ENCODE measurements at regions not wholly inside any gene's neighbourhood (a gene's known extent, or its start where the extent isn't known, plus 50 kb on each side); places are given as distances from the start of the nearest gene placed in this dataset.

- H3K4me3 ChIP-seq (ENCODE audit: low read depth, low read length): no peak overlapping the region
- no peak for TF ChIP-seq CTCF (IDR thresholded peaks at IDR 0.05; ENCODE audit: insufficient read depth, low read length, missing control alignments)
- CTCF ChIA-PET: no interaction called here
- POLR2A ChIA-PET: no interaction called here
- no peak for DNase-seq (ENCODE audit: low read depth, low spot score)
Observed at GRCh38 chr20:21456207-21456606, 57.7 kb downstream of the NKX2-2 start.

- ChIA-PET CTCF (no interaction called here), POLR2A (interaction anchor here (1.1 kb wide), 1 partner anchor 18 kb away, joined by 3 read pairs; no protein-coding TSS in a partner anchor)
- TF ChIP-seq CTCF (IDR thresholded peaks at IDR 0.05; ENCODE audit: insufficient read depth, low read length, missing control alignments): no peak
- H3K4me3 ChIP-seq (ENCODE audit: low read depth, low read length): no peak overlapping the region
- no peak for DNase-seq (ENCODE audit: low read depth, low spot score)
Observed at GRCh38 chr20:21453690-21454089, 56.4 kb upstream of the NKX2-4 start.

DNA sequence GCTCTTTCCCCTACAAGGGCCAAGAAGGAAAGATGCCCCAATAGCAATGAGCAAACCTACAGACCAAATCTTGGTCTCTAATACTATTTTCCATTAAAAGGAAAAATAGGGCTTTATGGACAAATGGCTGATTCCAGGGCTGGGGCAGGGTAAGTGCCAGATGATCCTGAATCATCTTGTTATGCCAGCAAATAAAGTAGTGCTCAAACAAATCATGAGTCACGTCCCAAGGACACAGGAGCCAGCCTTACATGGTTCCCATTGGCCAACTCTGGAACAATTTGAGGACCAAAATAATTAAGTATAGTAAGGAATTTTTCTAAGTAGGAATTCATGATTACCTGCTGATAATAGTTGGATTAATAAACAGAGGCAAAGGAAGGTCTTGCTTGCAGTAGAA, 53.2 kb upstream of the NKX2-4 start:
- TF ChIP-seq CTCF (IDR thresholded peaks at IDR 0.05; ENCODE audit: insufficient read depth, low read length, missing control alignments): no peak
- POLR2A ChIA-PET: no interaction called here
- CTCF ChIA-PET: no interaction called here
- no peak overlapping the region for H3K4me3 ChIP-seq (ENCODE audit: low read depth, low read length)
- DNase-seq (ENCODE audit: low read depth, low spot score): no peak

All from AG04449 (cell line).